ENCODE measurements at regions not wholly inside any gene's neighbourhood (a gene's known extent, or its start where the extent isn't known, plus 50 kb on each side); places are given as distances from the start of the nearest gene placed in this dataset.

GRCh38 chr2:53437371-53437770 lies 330.2 kb upstream of the CHAC2 start:
- DNase-seq, result peak; percentile 27
- Mint-ChIP-seq H3K4me1 (ENCODE audit: low read depth) (peaks cover 18% of the 10 kb centered on the region), H3K27ac (no peak overlapping the region), H3K9me3 (no peaks in the 10 kb centered on the region), H3K27me3 (ENCODE audit: insufficient read depth) (no peaks in the 10 kb centered on the region), H3K36me3 (ENCODE audit: low read depth) (no peaks in the 10 kb centered on the region), H3K4me3 (no peak overlapping the region)
- TF ChIP-seq CTCF (IDR thresholded peaks at IDR 0.05), result no peak

GRCh38 chr2:53436882-53437281 lies 330.7 kb upstream of the CHAC2 start:
- H3K4me1 Mint-ChIP-seq (ENCODE audit: low read depth), result peaks cover 18% of the 10 kb centered on the region
- H3K27ac Mint-ChIP-seq, result no peak overlapping the region
- TF ChIP-seq CTCF (IDR thresholded peaks at IDR 0.05), result no peak
- no peak overlapping the region for H3K4me3 Mint-ChIP-seq
- no peaks in the 10 kb centered on the region for H3K9me3 Mint-ChIP-seq
- H3K27me3 Mint-ChIP-seq (ENCODE audit: insufficient read depth), result no peaks in the 10 kb centered on the region
- DNase-seq, result no peak
- no peaks in the 10 kb centered on the region for H3K36me3 Mint-ChIP-seq (ENCODE audit: low read depth)

GRCh38 chr2:53435610-53436009 lies 332.0 kb upstream of the CHAC2 start:
- Mint-ChIP-seq H3K9me3 (no peaks in the 10 kb centered on the region), H3K27me3 (ENCODE audit: insufficient read depth) (no peaks in the 10 kb centered on the region), H3K36me3 (ENCODE audit: low read depth) (no peaks in the 10 kb centered on the region), H3K27ac (no peak overlapping the region), H3K4me3 (no peak overlapping the region), H3K4me1 (ENCODE audit: low read depth) (peaks cover 18% of the 10 kb centered on the region)
- DNase-seq, result no peak
- TF ChIP-seq CTCF (IDR thresholded peaks at IDR 0.05), result no peak

- Mint-ChIP-seq H3K27ac (no peak overlapping the region), H3K36me3 (ENCODE audit: low read depth) (no peaks in the 10 kb centered on the region), H3K4me3 (no peak overlapping the region), H3K4me1 (ENCODE audit: low read depth) (peaks cover 18% of the 10 kb centered on the region), H3K9me3 (no peaks in the 10 kb centered on the region), H3K27me3 (ENCODE audit: insufficient read depth) (no peaks in the 10 kb centered on the region)
- DNase-seq, result no peak
- no peak for TF ChIP-seq CTCF (IDR thresholded peaks at IDR 0.05)
Observed at GRCh38 chr2:53434466-53434865, 333.1 kb upstream of the CHAC2 start.

- Mint-ChIP-seq H3K27me3 (ENCODE audit: insufficient read depth) (no peaks in the 10 kb centered on the region; the same call in 1 of the 2 replicates), H3K4me3 (no peak overlapping the region), H3K9me3 (no peaks in the 10 kb centered on the region), H3K36me3 (ENCODE audit: low read depth) (no peaks in the 10 kb centered on the region), H3K27ac (no peak overlapping the region), H3K4me1 (ENCODE audit: low read depth) (peaks cover 13% of the 10 kb centered on the region)
- no peak for TF ChIP-seq CTCF (IDR thresholded peaks at IDR 0.05)
- no peak for DNase-seq
Observed at GRCh38 chr2:53432936-53433335, 334.7 kb upstream of the CHAC2 start.

GRCh38 chr2:53429901-53430300 lies 337.7 kb upstream of the CHAC2 start:
- no peak overlapping the region for H3K27ac Mint-ChIP-seq
- H3K4me1 Mint-ChIP-seq (ENCODE audit: low read depth), result no peaks in the 10 kb centered on the region
- DNase-seq, result no peak
- no peaks in the 10 kb centered on the region for H3K9me3 Mint-ChIP-seq
- no peaks in the 10 kb centered on the region; the same call in 1 of the 2 replicates for H3K27me3 Mint-ChIP-seq (ENCODE audit: insufficient read depth)
- no peak for TF ChIP-seq CTCF (IDR thresholded peaks at IDR 0.05)
- no peaks in the 10 kb centered on the region for H3K36me3 Mint-ChIP-seq (ENCODE audit: low read depth)
- no peak overlapping the region for H3K4me3 Mint-ChIP-seq

Measured in HFFc6 (cell line).